Sigmoid colon (tissue), 6 donors: ENCODE measurements at regions not wholly inside any gene's neighbourhood (a gene's known extent, or its start where the extent isn't known, plus 50 kb on each side); places are given as distances from the start of the nearest gene placed in this dataset.

Experiments
- DNase-seq: peaks from one replicate; pipeline ENCODE4 v3.0.0-alpha.2; 2019
- H3K27ac ChIP-seq, 4 donors: fragments of 200-600 bp; sonication (generic); one replicate each; pipeline ENCODE4 v1.5.1; 2016 to 2019; ENCODE audit warnings: mild to moderate bottlenecking in 1 of 4
- H3K27me3 ChIP-seq, 3 donors: fragments of 200-600 bp; sonication (generic); one replicate each; pipeline ENCODE4 v1.5.1; 2019; ENCODE audit warnings: mild to moderate bottlenecking in 1 of 3
- H3K36me3 ChIP-seq, 4 donors: fragments of 200-600 bp; sonication (generic); one replicate each; pipeline ENCODE4 v1.5.1; 2016 to 2019
- H3K4me1 ChIP-seq, 4 donors: fragments of 200-600 bp; sonication (generic); one replicate each; pipeline ENCODE4 v1.5.1; 2017 to 2019
- H3K4me3 ChIP-seq, 4 donors: fragments of 200-600 bp; sonication (generic); one replicate each; pipeline ENCODE4 v1.5.1; 2017 to 2019; ENCODE audit warnings: mild to moderate bottlenecking in 2 of 4, moderate library complexity in 1 of 4
- H3K9me3 ChIP-seq, 4 donors: fragments of 200-600 bp in 3 of 4; sonication (generic) in 3 of 4; one replicate each; pipeline versions ENCODE4 v1.5.1 to v1.6.1; 2013 to 2019
- EP300 ChIP-seq, 4 donors: sonication (generic); formaldehyde crosslinking; IDR thresholded peaks; one replicate each; pipeline ENCODE4 v1.6.1; 2017; ENCODE audit warnings: antibody characterized with exemption in 4 of 4
- POLR2A ChIP-seq, 2 donors: fragments of 450-650 bp; IDR thresholded peaks; one replicate each; pipeline ENCODE4 v1.6.1; 2016; ENCODE audit warnings: antibody characterized with exemption in 2 of 2, mild to moderate bottlenecking in 2 of 2, moderate library complexity in 2 of 2
- POLR2AphosphoS5 ChIP-seq, 4 donors: sonication (generic); formaldehyde crosslinking; IDR thresholded peaks; one replicate each; pipeline ENCODE4 v1.6.1; 2017; ENCODE audit warnings: antibody characterized with exemption in 4 of 4
- WGBS, 2 donors: extraction: QIAGEN DNeasy Blood & Tissue Kit; methylation state at CpG; one replicate each; pipeline ENCODE4 v1.1.7; 2013; 5-methylcytosine and 5-hydroxymethylcytosine counted together
- intact Hi-C: fragments of 100-400 bp; cut with DNase I; formaldehyde crosslinking; loops from one replicate; pipeline ENCODE4 v1.15.1; 2023
- small RNA-seq, 3 donors: library from RNA; depleted of rRNA; stranded (forward); fragments of <200 nt; gene quantifications; one replicate each; pipeline ENCODE3, GENCODE V24; 2016
- TF ChIP-seq, protein P1 (sequence below), 4 experiments: fragments of 450-650 bp in 3 of 4; fragments of 200-600 bp in 1 of 4; IDR thresholded peaks; one replicate each; pipeline ENCODE4 v1.5.1; 2016 to 2019; ENCODE audit warnings: antibody characterized with exemption in 4 of 4, mild to moderate bottlenecking in 3 of 4, moderate library complexity in 2 of 4
- donor health status: healthy with polysubstance abuse.
- donor health status: healthy.

DNA sequence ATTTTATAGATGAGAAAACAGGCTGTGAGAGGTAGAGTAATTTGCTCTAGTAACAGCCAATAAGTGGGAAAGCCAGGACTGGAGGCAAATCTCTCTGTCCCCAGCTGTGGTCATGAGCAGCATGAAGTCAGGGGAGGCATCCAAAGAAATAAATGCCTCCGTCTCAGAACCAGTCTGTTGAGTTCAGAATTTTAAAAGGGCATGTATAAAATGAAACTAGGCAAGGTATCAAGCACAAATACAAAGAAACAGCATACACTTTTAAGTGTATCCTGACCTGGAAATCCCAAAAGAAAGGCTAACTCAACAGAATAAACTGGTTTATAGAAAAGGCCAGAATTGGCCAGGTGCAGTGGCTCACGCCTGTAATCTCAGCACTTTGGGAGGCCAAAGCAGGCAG lies 120.0 kb upstream of the B3GALT2 start:
- 76 to 87% methylated on average over 2 of the region's 2 CpGs for WGBS, 2 donors
- no peaks in the 10 kb centered on the region for H3K36me3 ChIP-seq
- no peak for DNase-seq
- intact Hi-C loops = no loop called here
- H3K27ac ChIP-seq = no peak overlapping the region
- TF ChIP-seq POLR2A (IDR thresholded peaks at IDR 0.05) (no peak), EP300 (IDR thresholded peaks at IDR 0.05) (no peak), POLR2AphosphoS5 (IDR thresholded peaks at IDR 0.05) (no peak)
- TF ChIP-seq, protein P1, sequence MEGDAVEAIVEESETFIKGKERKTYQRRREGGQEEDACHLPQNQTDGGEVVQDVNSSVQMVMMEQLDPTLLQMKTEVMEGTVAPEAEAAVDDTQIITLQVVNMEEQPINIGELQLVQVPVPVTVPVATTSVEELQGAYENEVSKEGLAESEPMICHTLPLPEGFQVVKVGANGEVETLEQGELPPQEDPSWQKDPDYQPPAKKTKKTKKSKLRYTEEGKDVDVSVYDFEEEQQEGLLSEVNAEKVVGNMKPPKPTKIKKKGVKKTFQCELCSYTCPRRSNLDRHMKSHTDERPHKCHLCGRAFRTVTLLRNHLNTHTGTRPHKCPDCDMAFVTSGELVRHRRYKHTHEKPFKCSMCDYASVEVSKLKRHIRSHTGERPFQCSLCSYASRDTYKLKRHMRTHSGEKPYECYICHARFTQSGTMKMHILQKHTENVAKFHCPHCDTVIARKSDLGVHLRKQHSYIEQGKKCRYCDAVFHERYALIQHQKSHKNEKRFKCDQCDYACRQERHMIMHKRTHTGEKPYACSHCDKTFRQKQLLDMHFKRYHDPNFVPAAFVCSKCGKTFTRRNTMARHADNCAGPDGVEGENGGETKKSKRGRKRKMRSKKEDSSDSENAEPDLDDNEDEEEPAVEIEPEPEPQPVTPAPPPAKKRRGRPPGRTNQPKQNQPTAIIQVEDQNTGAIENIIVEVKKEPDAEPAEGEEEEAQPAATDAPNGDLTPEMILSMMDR (IDR thresholded peaks at IDR 0.05) = no peak
- peaks cover 0 to 5% (median 0%) of the 10 kb centered on the region in 4 donors for H3K4me1 ChIP-seq
- H3K9me3 ChIP-seq = no peaks in the 10 kb centered on the region
- H3K4me3 ChIP-seq = no peak overlapping the region
- no peaks in the 10 kb centered on the region for H3K27me3 ChIP-seq

Small RNAs in the stretch of these regions (small RNA-seq; reads per million reads assigned to genes)
- gene RNU6-983P = 0 reads per million in 3 donors
